Gastrocnemius medialis (tissue), 4 donors: ENCODE measurements at regions not wholly inside any gene's neighbourhood (a gene's known extent, or its start where the extent isn't known, plus 50 kb on each side); places are given as distances from the start of the nearest gene placed in this dataset.

Experiments
- CTCF ChIP-seq, 5 experiments: fragments of 450-650 bp in 3 of 5; fragments of 200-600 bp in 2 of 5; sonication (generic) in 2 of 5; IDR thresholded peaks in 4 of 5; conservative IDR thresholded peaks in 1 of 5; 1 replicate in 4 of 5; 2 replicates in 1 of 5; pipeline ENCODE4 v1.5.1; 2016 to 2019; ENCODE audit warnings: antibody characterized with exemption in 5 of 5, mild to moderate bottlenecking in 3 of 5, moderate library complexity in 3 of 5
- POLR2A ChIP-seq, 2 donors: fragments of 450-650 bp; IDR thresholded peaks; one replicate each; pipeline ENCODE4 v1.6.1; 2017; ENCODE audit warnings: antibody characterized with exemption in 2 of 2, mild to moderate bottlenecking in 2 of 2, moderate library complexity in 2 of 2

- TF ChIP-seq CTCF (IDR thresholded peaks at IDR 0.05 in 4 of 5, conservative IDR thresholded peaks at IDR 0.05 in 1 of 5) = no peak
- no peak for TF ChIP-seq POLR2A (IDR thresholded peaks at IDR 0.05)
Observed at GRCh38 chr2:242043538-242044312, 174.2 kb downstream of the RTP5 start.
